NCI-H524 treated with DMSO at 0.1 percent for 48 hours (cell line): ENCODE measurements at regions not wholly inside any gene's neighbourhood (a gene's known extent, or its start where the extent isn't known, plus 50 kb on each side); places are given as distances from the start of the nearest gene placed in this dataset.

Source experiments
- DNase-seq: peaks from one replicate; lab custom pipeline; 2025; lab: John Stamatoyannopoulos, UW

- peak; percentile 36 for DNase-seq
These were observed 51.2 kb upstream of the ULK4 start for GRCh38 chr3:42012935-42013690.

GRCh38 chr3:42012383-42012934 is 50.6 kb upstream of the ULK4 start:
- no peak for DNase-seq
